ENCODE measurements at regions not wholly inside any gene's neighbourhood (a gene's known extent, or its start where the extent isn't known, plus 50 kb on each side); places are given as distances from the start of the nearest gene placed in this dataset.
A peak's percentile ranks its signal among the peaks of the same experiment; 100 is the strongest.

- no peak for DNase-seq (ENCODE audit: low read depth)
- no peak overlapping the region for H3K4me3 ChIP-seq (ENCODE audit: low read length)
- TF ChIP-seq CTCF (conservative IDR thresholded peaks at IDR 0.05; ENCODE audit: low read depth, low read length), result peak; percentile 30
Measured at GRCh38 chr6:79431537-79431933, 105.7 kb downstream of the LCA5 start.

- no peak for TF ChIP-seq CTCF (conservative IDR thresholded peaks at IDR 0.05; ENCODE audit: low read depth, low read length)
- no peak for DNase-seq (ENCODE audit: low read depth)
- H3K4me3 ChIP-seq (ENCODE audit: low read length), result no peak overlapping the region
Measured at GRCh38 chr6:79430913-79431536, 106.2 kb downstream of the LCA5 start.

- TF ChIP-seq CTCF (conservative IDR thresholded peaks at IDR 0.05; ENCODE audit: low read depth, low read length), result no peak
- no peak overlapping the region for H3K4me3 ChIP-seq (ENCODE audit: low read length)
- no peak for DNase-seq (ENCODE audit: low read depth)
Measured at GRCh38 chr6:79427721-79428120, 109.5 kb downstream of the LCA5 start.

- H3K4me3 ChIP-seq (ENCODE audit: low read length), result no peak overlapping the region
- no peak for DNase-seq (ENCODE audit: low read depth)
Measured at GRCh38 chr6:79426625-79427278, 110.5 kb downstream of the LCA5 start.

GRCh38 chr6:79425589-79426311 is 111.5 kb downstream of the LCA5 start:
- no peak for DNase-seq (ENCODE audit: low read depth)
- no peak for TF ChIP-seq CTCF (conservative IDR thresholded peaks at IDR 0.05; ENCODE audit: low read depth, low read length)
- no peak overlapping the region for H3K4me3 ChIP-seq (ENCODE audit: low read length)

More at GRCh38 chr6:79426625-79427278, 110.5 kb downstream of the LCA5 start:
- TF ChIP-seq CTCF (conservative IDR thresholded peaks at IDR 0.05; ENCODE audit: low read depth, low read length), result no peak

- no peak for TF ChIP-seq CTCF (conservative IDR thresholded peaks at IDR 0.05; ENCODE audit: low read depth, low read length)
- DNase-seq (ENCODE audit: low read depth), result no peak
- H3K4me3 ChIP-seq (ENCODE audit: low read length), result no peak overlapping the region
Measured at GRCh38 chr6:79423216-79423615, 114.0 kb downstream of the LCA5 start.

Measured in retinal pigment epithelial cell (primary cell).